ENCODE measurements at regions not wholly inside any gene's neighbourhood (a gene's known extent, or its start where the extent isn't known, plus 50 kb on each side); places are given as distances from the start of the nearest gene placed in this dataset.
A peak's percentile ranks its signal among the peaks of the same experiment; 100 is the strongest.

GRCh38 chr2:150787353-150788093 is 300.1 kb upstream of the RND3 start:
- no peak for DNase-seq (ENCODE audit: low read depth)

DNA sequence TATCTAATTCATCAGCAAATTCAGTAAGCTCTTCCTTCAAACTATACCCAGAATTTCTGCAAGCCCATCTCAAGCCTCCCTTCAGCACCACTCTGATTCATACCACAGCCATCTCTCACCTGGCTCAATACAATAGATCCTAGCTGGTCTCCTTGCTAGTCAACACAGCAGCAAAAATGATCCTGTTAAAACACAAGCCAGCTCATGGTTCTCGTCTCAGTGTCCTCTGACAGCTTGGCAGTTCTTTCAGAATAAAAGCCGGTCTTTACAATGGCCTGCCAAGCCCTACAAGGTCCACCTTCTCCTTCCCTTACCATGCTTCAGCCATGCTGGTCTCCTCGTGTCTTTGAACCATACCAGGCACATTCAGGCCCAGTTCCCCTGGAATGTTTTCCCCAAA is 296.9 kb upstream of the RND3 start:
- DNase-seq (ENCODE audit: low read depth) = no peak

DNA sequence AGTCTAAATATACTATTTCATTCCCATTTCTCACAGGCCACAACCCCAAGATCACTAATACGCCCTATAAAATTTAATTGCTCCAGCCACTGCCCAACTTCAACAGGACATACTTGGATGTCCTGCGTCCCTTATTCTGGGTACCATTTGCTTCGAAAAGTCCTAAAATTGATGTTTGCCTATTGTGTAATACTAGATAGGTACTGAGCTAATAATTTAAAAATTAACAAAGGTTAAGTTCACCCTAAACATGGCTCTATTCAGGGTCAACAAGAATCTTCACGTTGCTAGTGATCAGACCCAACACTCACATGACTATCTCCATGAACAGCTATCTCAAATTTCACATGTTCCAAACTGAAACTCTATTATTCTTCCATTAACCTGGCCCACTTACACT is 296.4 kb upstream of the RND3 start:
- no peak for DNase-seq (ENCODE audit: low read depth)

DNA sequence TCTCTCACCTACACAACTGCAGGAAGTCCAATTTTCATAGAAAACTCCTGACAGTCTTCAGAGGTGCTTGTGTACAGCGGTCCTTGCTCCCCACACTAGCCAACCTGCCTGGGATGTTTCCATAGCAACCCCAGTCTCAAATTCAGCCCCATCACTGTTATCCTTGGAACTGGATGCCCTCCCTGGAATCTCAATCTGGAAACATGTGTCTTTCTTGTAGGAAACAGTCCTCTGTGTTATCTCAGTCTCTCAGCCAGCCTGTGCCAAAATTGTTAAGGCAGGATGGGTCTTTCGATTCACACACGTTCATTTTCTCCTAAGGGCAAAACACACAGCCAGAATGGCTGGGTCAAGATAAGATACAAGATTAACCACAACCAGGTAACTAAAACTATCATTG is 295.5 kb upstream of the RND3 start:
- DNase-seq (ENCODE audit: low read depth) = no peak

DNA sequence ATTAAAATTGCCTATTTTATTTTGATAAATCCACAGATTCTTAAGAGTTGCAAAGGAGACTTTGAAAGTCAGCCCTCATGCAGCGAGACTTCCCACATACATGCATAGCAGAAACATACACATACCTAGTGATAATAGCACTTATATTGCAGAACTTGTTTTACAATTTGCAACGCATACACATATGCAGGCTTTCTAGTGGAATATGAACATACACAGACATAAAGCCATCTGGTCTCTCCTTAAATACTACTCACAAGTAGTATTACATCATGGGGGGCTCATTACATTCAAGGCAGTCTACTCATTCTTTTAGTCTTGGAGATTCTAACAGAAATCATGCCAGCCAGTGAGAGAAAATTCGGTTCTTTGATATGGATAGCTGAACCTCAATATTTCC is 295.1 kb upstream of the RND3 start:
- DNase-seq (ENCODE audit: low read depth) = no peak

GRCh38 chr2:150781142-150781541 is 293.7 kb upstream of the RND3 start:
- no peak for DNase-seq (ENCODE audit: low read depth)

GRCh38 chr2:150778828-150779227 is 291.4 kb upstream of the RND3 start:
- DNase-seq (ENCODE audit: low read depth) = no peak

GRCh38 chr2:150769421-150769820 is 282.0 kb upstream of the RND3 start:
- DNase-seq (ENCODE audit: low read depth) = no peak

- DNase-seq (ENCODE audit: low read depth) = no peak
Measured at GRCh38 chr2:150767991-150768746, 280.7 kb upstream of the RND3 start.

GRCh38 chr2:150762571-150762970 is 275.1 kb upstream of the RND3 start:
- no peak for DNase-seq (ENCODE audit: low read depth)

DNA sequence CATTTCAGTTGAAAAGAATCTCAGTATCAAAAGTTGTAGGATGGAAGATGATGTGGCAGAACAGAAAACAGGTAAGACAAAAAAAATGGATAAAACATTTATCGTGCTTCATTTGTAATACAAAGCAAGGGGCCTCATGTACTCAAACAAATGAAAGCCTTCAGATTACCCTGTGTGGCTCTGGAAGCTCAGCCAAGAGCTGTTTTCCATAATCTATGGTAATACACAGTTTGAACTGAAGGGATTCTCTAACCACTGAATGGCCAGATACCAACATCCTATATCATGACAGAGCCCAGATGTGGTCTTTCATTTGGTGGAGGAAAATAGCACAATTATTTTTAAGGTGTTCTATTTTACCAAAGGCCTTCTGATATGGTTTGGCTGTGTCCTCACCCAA is 272.1 kb upstream of the RND3 start:
- no peak for DNase-seq (ENCODE audit: low read depth)

DNA sequence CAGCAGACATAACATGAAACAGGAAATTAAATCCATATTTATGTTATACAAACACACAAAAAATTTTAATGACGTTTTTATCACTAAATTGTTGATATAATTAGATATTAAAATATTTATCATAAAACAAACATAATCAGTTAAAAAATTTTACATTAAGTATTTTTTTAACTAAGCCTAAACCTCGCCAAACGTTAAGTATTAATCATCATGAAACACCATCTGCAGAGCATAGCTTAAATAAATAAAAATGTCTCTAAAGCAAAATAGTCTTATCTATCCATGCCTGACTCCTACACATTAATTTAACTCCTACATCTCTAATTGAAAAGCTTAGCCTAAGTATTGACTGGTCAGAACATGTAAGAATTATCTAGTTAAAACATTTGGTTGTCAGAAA is 271.6 kb upstream of the RND3 start:
- no peak for DNase-seq (ENCODE audit: low read depth)

DNA sequence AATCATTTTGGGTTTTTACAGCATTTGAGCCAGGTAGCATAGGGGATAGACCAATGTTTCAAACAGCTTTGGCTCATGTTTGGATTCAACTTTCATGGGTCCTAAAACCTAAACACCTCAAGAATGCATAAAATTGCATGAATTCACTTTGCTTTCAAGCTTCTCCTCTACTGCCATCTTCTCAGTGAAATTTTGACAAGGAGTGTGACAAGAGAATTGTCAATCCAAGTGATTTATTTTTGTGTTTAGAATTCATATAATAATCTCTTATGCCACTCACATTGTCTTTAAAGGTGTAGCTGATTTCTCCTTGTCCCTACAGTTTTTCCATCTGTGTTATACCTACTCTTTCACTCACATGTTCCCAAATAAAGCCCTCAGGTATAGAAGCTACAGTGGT is 264.8 kb upstream of the RND3 start:
- no peak for DNase-seq (ENCODE audit: low read depth)

- DNase-seq (ENCODE audit: low read depth) = no peak
Measured at GRCh38 chr2:150750720-150751119, 263.3 kb upstream of the RND3 start.

DNA sequence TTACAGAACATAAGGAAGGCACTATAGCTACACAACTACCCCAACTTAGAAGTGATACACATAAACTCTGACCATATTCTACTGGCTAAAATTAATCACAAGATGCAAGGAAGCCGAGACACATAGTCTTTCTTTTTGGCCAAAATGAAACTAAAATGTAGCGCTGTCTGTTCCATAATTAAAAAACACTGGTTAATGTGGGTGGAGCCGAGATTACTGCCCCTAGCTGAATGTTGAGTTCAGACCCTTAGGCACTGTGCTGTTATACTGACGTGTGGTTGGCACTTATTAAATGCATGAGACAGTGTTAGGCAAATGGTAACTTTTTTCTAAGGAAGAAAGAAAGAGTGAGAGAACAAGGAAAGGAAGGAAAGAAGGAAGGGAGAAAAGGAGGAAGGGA is 254.6 kb upstream of the RND3 start:
- no peak for DNase-seq (ENCODE audit: low read depth)

DNA sequence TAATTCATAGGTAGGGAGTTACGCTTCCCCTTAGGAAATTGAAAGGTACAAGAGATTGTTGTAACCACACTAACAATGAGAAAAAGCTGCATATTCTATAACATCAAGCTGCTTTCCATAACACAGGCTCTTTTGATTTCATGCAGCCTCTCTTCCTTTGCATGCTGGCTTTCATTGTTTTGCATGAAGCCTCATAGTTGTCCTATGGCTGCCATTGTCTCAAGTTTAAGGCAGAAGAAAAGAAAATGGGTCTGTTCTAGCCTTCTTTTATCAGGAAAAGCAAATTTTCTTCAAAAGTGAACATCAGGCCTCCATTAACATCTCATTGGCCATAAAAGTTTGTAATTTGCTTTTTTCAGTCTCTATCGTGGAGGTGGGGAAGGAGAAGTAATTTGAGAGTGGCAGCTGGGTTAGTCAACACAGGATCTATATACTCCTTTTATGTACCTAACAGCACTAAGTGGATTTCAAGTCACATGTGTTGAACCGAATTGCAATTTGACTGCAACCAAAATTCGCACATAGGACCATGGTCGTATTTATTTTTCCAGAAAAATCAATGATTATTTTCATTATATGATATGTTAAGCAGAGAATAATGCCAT is 248.5 kb upstream of the RND3 start:
- no peak for DNase-seq (ENCODE audit: low read depth)

- no peak for DNase-seq (ENCODE audit: low read depth)
Measured at GRCh38 chr2:150733051-150733618, 245.7 kb upstream of the RND3 start.

DNA sequence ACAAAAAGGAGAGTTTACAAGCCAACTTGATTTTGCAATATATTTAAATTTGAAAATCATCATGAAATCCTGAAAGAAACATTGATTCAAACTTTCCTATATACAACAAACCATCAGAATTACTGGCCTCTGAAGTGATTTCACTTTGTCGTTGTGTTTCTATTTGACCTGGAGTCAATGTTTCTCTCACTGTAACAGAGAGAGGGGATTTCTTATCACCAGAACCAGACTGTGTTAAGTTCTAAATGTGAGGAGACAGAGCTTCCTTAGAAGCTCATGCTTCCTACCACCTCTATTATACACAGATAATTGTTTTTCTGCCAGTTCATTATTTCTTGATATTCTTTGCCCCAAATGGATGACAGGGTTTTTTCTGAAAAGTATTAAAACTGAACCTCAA is 245.0 kb upstream of the RND3 start:
- no peak for DNase-seq (ENCODE audit: low read depth)

- DNase-seq (ENCODE audit: low read depth) = peak; percentile 50
Measured at GRCh38 chr2:150732064-150732463, 244.6 kb upstream of the RND3 start.

DNA sequence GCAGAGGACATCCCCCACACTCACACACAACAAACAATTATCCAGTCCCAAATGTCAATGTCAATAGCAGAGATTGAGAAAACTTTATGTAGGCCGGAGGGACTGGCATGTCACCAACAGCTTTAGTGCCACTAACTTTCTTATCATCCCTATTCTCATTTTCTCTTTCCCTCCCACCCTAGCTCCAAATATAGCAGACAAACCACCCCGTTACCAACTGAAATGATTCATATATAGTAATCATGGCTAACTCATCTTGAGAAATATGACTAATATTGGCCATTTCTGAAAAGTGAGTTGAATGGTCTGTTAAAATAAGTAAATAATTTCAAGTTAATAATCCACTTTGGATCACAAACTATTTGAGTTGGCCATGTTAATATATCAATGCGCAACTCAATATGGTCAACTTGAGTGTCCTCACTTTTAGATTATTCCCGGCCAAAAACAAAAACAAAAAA is 242.1 kb upstream of the RND3 start:
- DNase-seq (ENCODE audit: low read depth) = no peak

- no peak for DNase-seq (ENCODE audit: low read depth)
Measured at GRCh38 chr2:150718280-150718679, 230.8 kb upstream of the RND3 start.

- no peak for DNase-seq (ENCODE audit: low read depth)
Measured at GRCh38 chr2:150716186-150716585, 228.7 kb upstream of the RND3 start.
